ENCODE measurements at regions not wholly inside any gene's neighbourhood (a gene's known extent, or its start where the extent isn't known, plus 50 kb on each side); places are given as distances from the start of the nearest gene placed in this dataset.

DNA sequence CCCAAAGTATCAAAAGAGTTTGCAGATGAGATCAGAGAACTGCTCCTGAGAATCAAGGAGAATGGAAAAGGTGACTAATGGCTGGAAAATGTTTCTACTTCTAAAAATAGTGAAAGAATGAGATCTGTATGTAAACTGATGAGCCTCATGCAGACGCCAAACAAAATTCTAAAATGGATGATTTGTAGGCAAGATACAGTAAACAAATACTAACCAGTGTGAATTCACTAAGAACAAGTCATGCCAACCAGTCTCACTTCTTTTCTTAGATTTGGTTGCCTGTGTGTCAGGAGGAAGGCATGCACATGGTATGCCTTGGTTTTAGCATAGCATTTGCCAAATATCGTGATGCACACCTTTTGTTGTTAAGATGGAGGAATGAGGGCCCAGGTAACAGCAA, 94.9 kb upstream of the PIK3CG start:
- intact Hi-C loops (cut with DNase I), result no loop called here
- Histone ChIP-seq H3K36me3 (no peaks in the 10 kb centered on the region), H3K9me3 (no peaks in the 10 kb centered on the region), H3K27ac (no peak overlapping the region), H3K4me1 (no peaks in the 10 kb centered on the region), H3K27me3 (no peaks in the 10 kb centered on the region), H3K4me3 (no peak overlapping the region)
- DNase-seq (ENCODE audit: low spot score in 2 of 2), result no peak
- TF ChIP-seq, protein P1, sequence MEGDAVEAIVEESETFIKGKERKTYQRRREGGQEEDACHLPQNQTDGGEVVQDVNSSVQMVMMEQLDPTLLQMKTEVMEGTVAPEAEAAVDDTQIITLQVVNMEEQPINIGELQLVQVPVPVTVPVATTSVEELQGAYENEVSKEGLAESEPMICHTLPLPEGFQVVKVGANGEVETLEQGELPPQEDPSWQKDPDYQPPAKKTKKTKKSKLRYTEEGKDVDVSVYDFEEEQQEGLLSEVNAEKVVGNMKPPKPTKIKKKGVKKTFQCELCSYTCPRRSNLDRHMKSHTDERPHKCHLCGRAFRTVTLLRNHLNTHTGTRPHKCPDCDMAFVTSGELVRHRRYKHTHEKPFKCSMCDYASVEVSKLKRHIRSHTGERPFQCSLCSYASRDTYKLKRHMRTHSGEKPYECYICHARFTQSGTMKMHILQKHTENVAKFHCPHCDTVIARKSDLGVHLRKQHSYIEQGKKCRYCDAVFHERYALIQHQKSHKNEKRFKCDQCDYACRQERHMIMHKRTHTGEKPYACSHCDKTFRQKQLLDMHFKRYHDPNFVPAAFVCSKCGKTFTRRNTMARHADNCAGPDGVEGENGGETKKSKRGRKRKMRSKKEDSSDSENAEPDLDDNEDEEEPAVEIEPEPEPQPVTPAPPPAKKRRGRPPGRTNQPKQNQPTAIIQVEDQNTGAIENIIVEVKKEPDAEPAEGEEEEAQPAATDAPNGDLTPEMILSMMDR (IDR thresholded peaks at IDR 0.05), result no peak

DNA sequence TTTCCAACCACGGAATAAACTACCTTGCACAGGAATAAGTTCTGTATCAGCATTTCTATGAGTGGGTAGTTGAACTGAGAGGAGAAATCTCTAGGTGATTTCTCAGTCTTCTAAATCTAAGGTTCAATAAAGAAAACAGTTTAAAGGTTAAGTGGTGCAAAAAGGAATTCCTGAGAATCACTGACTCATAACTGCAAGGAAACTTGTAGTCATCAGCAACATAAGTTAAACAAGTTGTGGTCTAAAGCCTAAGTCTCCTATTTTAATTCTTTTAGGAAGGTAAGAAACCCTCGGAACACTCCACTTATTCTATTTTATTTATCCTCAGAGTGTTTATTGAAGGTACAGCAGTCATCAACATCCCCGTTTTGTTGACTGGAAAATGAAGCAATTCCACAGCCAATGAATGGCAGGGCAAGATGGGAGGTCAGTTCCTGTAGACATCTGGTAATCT, 92.4 kb upstream of the PIK3CG start:
- DNase-seq (ENCODE audit: low spot score in 2 of 2), result no peak
- intact Hi-C loops (cut with DNase I), result no loop called here
- Histone ChIP-seq H3K36me3 (no peaks in the 10 kb centered on the region), H3K4me1 (no peaks in the 10 kb centered on the region), H3K4me3 (no peak overlapping the region), H3K9me3 (no peaks in the 10 kb centered on the region), H3K27ac (no peak overlapping the region), H3K27me3 (no peaks in the 10 kb centered on the region)
- TF ChIP-seq, protein P1 (IDR thresholded peaks at IDR 0.05), result no peak

DNA sequence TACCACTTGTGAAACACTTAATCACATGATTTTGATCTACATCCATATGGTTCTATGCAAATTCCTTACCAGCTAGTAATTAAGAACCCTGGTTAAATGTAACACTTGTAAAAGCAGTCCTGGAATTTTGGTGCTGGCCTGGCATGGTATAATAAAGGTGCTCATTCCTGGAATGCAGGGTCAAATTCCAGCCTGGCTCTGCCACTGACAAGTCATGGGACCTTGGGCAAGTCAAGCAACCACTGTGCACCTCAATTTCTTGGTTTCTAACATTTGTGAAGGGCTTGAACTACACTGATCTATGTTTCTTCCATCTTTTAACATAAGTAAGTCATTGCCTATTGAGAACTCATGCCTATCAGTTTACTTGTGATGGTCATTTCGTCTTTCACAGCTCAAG, 91.9 kb upstream of the PIK3CG start:
- Histone ChIP-seq H3K27me3 (no peaks in the 10 kb centered on the region), H3K4me3 (no peak overlapping the region), H3K4me1 (no peaks in the 10 kb centered on the region), H3K9me3 (no peaks in the 10 kb centered on the region), H3K36me3 (no peaks in the 10 kb centered on the region), H3K27ac (no peak overlapping the region)
- DNase-seq (ENCODE audit: low spot score in 2 of 2), result no peak
- TF ChIP-seq, protein P1 (IDR thresholded peaks at IDR 0.05), result no peak
- intact Hi-C loops (cut with DNase I), result no loop called here

DNA sequence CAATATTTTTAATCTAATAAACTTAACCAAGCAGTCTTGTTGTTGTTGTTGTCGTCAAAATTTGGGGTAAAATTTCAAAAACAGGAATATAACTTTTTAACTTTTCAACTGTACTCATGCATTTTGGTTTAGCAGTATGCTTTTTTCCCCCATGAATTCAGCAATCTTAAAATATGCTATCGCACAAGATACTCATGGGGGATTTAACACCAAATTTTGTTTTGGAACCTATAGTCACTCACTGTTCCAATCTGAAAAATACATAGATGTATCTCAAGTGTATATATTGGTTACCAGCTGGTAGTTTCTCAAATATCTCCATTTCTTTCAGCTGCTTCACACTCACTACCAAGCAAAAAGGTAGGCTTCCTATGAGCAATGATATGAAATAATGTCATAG, 91.4 kb upstream of the PIK3CG start:
- no peaks in the 10 kb centered on the region for H3K36me3 ChIP-seq
- intact Hi-C loops (cut with DNase I), result no loop called here
- no peak overlapping the region for H3K27ac ChIP-seq
- TF ChIP-seq, protein P1 (IDR thresholded peaks at IDR 0.05), result no peak
- no peaks in the 10 kb centered on the region for H3K4me1 ChIP-seq
- no peaks in the 10 kb centered on the region for H3K27me3 ChIP-seq
- no peaks in the 10 kb centered on the region for H3K9me3 ChIP-seq
- H3K4me3 ChIP-seq, result no peak overlapping the region
- no peak for DNase-seq (ENCODE audit: low spot score in 2 of 2)

DNA sequence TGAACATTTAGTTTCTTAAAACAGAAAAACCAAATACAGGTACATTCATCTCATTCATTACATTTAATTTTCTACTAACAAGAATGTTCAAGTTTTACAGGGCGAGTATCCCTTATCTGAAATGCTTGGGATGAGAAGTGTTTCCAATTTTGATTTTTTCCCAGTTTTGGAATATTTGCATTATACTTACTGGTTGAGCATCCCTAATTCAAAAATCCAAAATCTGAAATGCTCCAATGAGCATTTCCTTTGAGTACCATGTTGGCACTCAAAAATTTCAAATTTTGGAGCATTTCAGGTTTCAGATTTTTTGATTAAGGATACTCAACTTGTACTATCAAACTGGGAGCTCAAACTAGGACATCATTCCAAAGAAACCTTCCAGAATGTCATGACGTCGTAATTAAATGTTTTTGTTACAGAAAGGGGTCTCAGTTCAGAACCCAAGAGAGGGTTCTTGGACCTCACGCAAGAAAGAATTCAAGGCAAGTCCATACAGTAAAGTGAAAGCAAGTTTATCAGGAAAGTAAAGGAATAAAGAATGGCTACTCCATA, 90.8 kb upstream of the PIK3CG start:
- TF ChIP-seq, protein P1 (IDR thresholded peaks at IDR 0.05), result no peak
- Histone ChIP-seq H3K9me3 (no peaks in the 10 kb centered on the region), H3K4me3 (no peak overlapping the region), H3K27me3 (no peaks in the 10 kb centered on the region), H3K4me1 (no peaks in the 10 kb centered on the region), H3K36me3 (no peaks in the 10 kb centered on the region), H3K27ac (no peak overlapping the region)
- no peak for DNase-seq (ENCODE audit: low spot score in 2 of 2)
- intact Hi-C loops (cut with DNase I), result no loop called here

Data from ascending aorta (tissue), 2 donors.